HCT116 (cell line): ENCODE measurements at regions not wholly inside any gene's neighbourhood (a gene's known extent, or its start where the extent isn't known, plus 50 kb on each side); places are given as distances from the start of the nearest gene placed in this dataset.

Experiments
- ATAC-seq: fragments of 200-7000 bp; cut with Tn5 transposase; 2 replicates; pipeline ENCODE4 v1.9.1; 2020; ENCODE audit warnings: mild to moderate bottlenecking, moderate library complexity
- BruUV-seq: library from RNA; stranded (reverse); fragments of 400-500 nt; replicated peaks from 2 replicates; lab custom pipeline; 2021; lab: Mats Ljungman, UMichigan
- CTCF ChIA-PET: fragments of 300-600 bp; sonication (Branson Sonifier 250); formaldehyde crosslinking; loops from one replicate; lab custom pipeline; 2021; ENCODE audit warnings: antibody characterized with exemption; lab: Charles Lee
- POLR2A ChIA-PET: fragments of 300-600, 350-600 bp; sonication (Branson Sonifier 250); formaldehyde crosslinking; loops from one replicate; lab custom pipeline; 2021; ENCODE audit warnings: antibody characterized with exemption; lab: Charles Lee
- RAD21 ChIA-PET, 2 experiments: fragments of 300-600 bp; sonication (Branson Sonifier 250); formaldehyde crosslinking; loops; one replicate each; lab custom pipeline; 2023; ENCODE audit warnings: low total read pairs in 2 of 2; ENCODE audit not compliant: uncharacterized antibody in 2 of 2, unreplicated experiment in 2 of 2, low non-redundant PET in 1 of 2; lab: Charles Lee
- DNase-seq: peaks from one replicate; pipeline ENCODE4 v3.0.0-alpha.2; 2010; ENCODE audit warnings: low read depth, low spot score
- H2AFZ ChIP-seq: fragments of 200-600 bp; shearing (Covaris generic), sonication (generic); 2 replicates; pipeline ENCODE4 v1.6.1; 2017; ENCODE audit warnings: low read depth, mixed run types, mixed read lengths, antibody characterized with exemption, low read length; ENCODE audit not compliant: poor library complexity, severe bottlenecking
- H3K27ac ChIP-seq: 2 replicates; pipeline ENCODE4 v1.5.1; 2012; ENCODE audit warnings: low read depth, low read length
- H3K27me3 ChIP-seq: fragments of 200-600 bp; sonication (generic); 2 replicates; pipeline ENCODE4 v1.6.1; 2016; ENCODE audit warnings: mixed run types, low read length, mixed read lengths; ENCODE audit not compliant: insufficient read depth
- H3K36me3 ChIP-seq, 2 experiments: fragments of 200-500 bp in 1 of 2; fragments of 200-600 bp in 1 of 2; sonication (Bioruptor generic) in 1 of 2; sonication (generic) in 1 of 2; 2 replicates each; pipeline versions ENCODE4 v1.5.1 to v1.6.1; 2014 to 2016; ENCODE audit warnings: low read length in 2 of 2, inconsistent platforms in 1 of 2, mixed read lengths in 1 of 2, mixed run types in 1 of 2; ENCODE audit not compliant: insufficient read depth in 2 of 2, control insufficient read depth in 1 of 2
- H3K4me1 ChIP-seq, 2 experiments: fragments of 200-600 bp in 1 of 2; sonication (generic) in 1 of 2; 2 replicates each; pipeline versions ENCODE4 v1.5.1 to v1.6.1; 2012 to 2017; ENCODE audit warnings: low read length in 2 of 2, inconsistent platforms in 1 of 2, mild to moderate bottlenecking in 1 of 2, mixed read lengths in 1 of 2, mixed run types in 1 of 2, moderate library complexity in 1 of 2; ENCODE audit not compliant: insufficient read depth in 2 of 2, control insufficient read depth in 1 of 2
- H3K4me2 ChIP-seq: fragments of 200-600 bp; sonication (generic); 2 replicates; pipeline ENCODE4 v1.6.1; 2017; ENCODE audit warnings: mixed run types, low read length, mixed read lengths
- H3K4me3 ChIP-seq, 2 experiments: fragments of 200-600 bp in 1 of 2; sonication (generic) in 1 of 2; replicated peaks in 1 of 2; 2 replicates each; pipeline ENCODE4 v1.5.1; 2011 to 2016; ENCODE audit warnings: low read length in 2 of 2, control low read depth in 1 of 2, low read depth in 1 of 2, mild to moderate bottlenecking in 1 of 2, mixed read lengths in 1 of 2, mixed run types in 1 of 2
- H3K79me2 ChIP-seq: fragments of 200-600 bp; sonication (generic); 2 replicates; pipeline ENCODE4 v1.6.1; 2017; ENCODE audit warnings: mild to moderate bottlenecking, mixed run types, low read length, moderate library complexity, mixed read lengths; ENCODE audit not compliant: insufficient read depth
- H3K9ac ChIP-seq: fragments of 200-600 bp; sonication (generic); 2 replicates; pipeline ENCODE4 v1.6.1; 2016; ENCODE audit warnings: low read length, mixed read lengths
- H3K9me2 ChIP-seq: fragments of 200-600 bp; sonication (generic), shearing (Covaris generic); 2 replicates; pipeline ENCODE4 v1.6.1; 2017; ENCODE audit warnings: mixed run types, mild to moderate bottlenecking, moderate library complexity; ENCODE audit not compliant: insufficient read depth
- H3K9me3 ChIP-seq, 2 experiments: fragments of 200-500 bp in 1 of 2; fragments of 200-600 bp in 1 of 2; sonication (Bioruptor generic) in 1 of 2; sonication (generic) in 1 of 2; 2 replicates each; pipeline ENCODE4 v1.6.1; 2014 to 2017; ENCODE audit warnings: low read length in 2 of 2, mixed read lengths in 2 of 2, inconsistent platforms in 1 of 2, low read depth in 1 of 2, mild to moderate bottlenecking in 1 of 2, mixed run types in 1 of 2, moderate library complexity in 1 of 2; ENCODE audit not compliant: control insufficient read depth in 1 of 2, insufficient read depth in 1 of 2
- H4K20me1 ChIP-seq: fragments of 200-600 bp; sonication (generic), shearing (Covaris generic); 2 replicates; pipeline ENCODE4 v1.6.1; 2017; ENCODE audit warnings: mixed run types, mild to moderate bottlenecking, moderate library complexity; ENCODE audit not compliant: insufficient read depth
- EGR1 ChIP-seq: IDR thresholded peaks from 2 replicates; pipeline ENCODE4 v1.6.1; 2012; ENCODE audit warnings: low read depth
- FOSL1 ChIP-seq: IDR thresholded peaks from 2 replicates; pipeline ENCODE4 v1.6.1; 2012; ENCODE audit warnings: low read depth
- JUND ChIP-seq: IDR thresholded peaks from 2 replicates; pipeline ENCODE4 v1.6.1; 2012
- POLR2AphosphoS5 ChIP-seq: IDR thresholded peaks from 2 replicates; pipeline ENCODE4 v1.6.1; 2011; ENCODE audit warnings: mild to moderate bottlenecking, low read depth, low read length, moderate library complexity
- RAD21 ChIP-seq: IDR thresholded peaks from 2 replicates; pipeline ENCODE4 v1.6.1; 2012; ENCODE audit warnings: low read depth, mild to moderate bottlenecking
- SRF ChIP-seq: IDR thresholded peaks from 2 replicates; pipeline ENCODE4 v1.6.1; 2012; ENCODE audit warnings: low read depth
- TCF7L2 ChIP-seq: IDR thresholded peaks from 2 replicates; pipeline ENCODE4 v1.7.0; 2011; ENCODE audit warnings: borderline replicate concordance, inconsistent platforms; ENCODE audit not compliant: insufficient read depth, insufficient read length; ENCODE audit errors: extremely low read depth
- intact Hi-C: fragments of 100-400 bp; cut with micrococcal nuclease; formaldehyde crosslinking; loops from 2 replicates; pipeline ENCODE4 v1.10.0; 2022
- TF ChIP-seq, protein P1 (sequence below): IDR thresholded peaks from 2 replicates; pipeline ENCODE4 v1.6.1; 2011; ENCODE audit warnings: mild to moderate bottlenecking, low read length, moderate library complexity; ENCODE audit not compliant: insufficient replicate concordance; ENCODE audit errors: extremely low read depth
- TF ChIP-seq, protein P2 (sequence below), 3 experiments: fragments of 200-600 bp in 1 of 3; sonication (generic) in 1 of 3; IDR thresholded peaks in 2 of 3; conservative IDR thresholded peaks in 1 of 3; 2 replicates each; pipeline ENCODE4 v1.5.1; 2012 to 2017; ENCODE audit warnings: low read depth in 2 of 3, low read length in 2 of 3, antibody characterized with exemption in 1 of 3, borderline replicate concordance in 1 of 3, control low read depth in 1 of 3, mild to moderate bottlenecking in 1 of 3, mixed read lengths in 1 of 3, mixed run types in 1 of 3, moderate library complexity in 1 of 3; ENCODE audit not compliant: insufficient read depth in 1 of 3
- TF ChIP-seq, protein P3 (sequence below): IDR thresholded peaks from 2 replicates; pipeline ENCODE4 v1.6.1; 2012

DNA sequence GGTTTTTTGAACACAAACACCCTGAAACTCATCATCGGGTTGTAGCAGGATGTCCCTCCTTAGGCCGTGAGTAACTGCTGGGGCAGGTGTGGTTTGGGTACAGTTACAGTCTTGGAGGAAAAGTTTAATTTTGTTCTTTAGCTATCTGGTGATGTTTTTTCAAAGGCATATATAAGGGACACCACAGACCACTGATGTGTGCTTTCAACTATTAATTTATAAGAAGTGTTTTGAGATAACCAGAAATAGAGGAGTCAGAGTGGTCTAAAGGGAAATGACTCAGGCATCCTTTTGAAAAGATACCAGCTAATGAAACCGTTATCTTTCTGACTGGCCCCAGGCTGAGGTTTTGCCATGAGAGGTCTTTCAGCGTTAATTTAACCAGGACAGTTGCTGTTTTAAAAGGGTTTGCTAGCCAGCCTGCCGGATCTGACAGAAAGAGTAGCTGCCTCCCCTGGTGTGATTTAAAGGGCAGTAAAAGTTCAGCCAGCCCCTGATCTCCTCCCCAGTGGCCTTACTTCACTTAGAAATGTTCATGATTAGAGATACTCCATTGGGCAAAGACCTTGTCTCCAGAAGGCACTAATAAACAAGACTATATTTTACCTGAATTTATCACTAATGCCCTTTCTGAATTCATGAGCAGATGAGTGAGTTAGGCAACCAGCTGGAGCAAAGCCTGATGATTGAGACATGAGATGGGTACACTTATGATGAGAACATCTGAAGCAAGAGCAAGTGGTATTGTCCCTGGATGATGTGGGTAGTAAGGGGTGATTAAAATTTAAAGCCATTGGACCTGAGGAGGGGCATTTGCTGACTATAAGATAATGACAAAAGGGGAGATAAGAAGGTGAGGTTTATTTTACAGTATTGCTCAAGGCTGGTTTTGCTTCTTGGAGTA is 482.5 kb upstream of the TBL1XR1 start:
- ChIA-PET POLR2A (no interaction called here), RAD21 (no interaction called here), CTCF (no interaction called here)
- no TSS peak for BruUV-seq
- Histone ChIP-seq H3K9ac (no peak overlapping the region), H3K9me2 (no peaks in the 10 kb centered on the region), H3K4me1 (no peaks in the 10 kb centered on the region), H3K79me2 (no peaks in the 10 kb centered on the region), H3K9me3 (no peaks in the 10 kb centered on the region), H2AFZ (no peak overlapping the region), H3K27me3 (no peaks in the 10 kb centered on the region), H3K36me3 (no peaks in the 10 kb centered on the region), H3K4me3 (no peak overlapping the region), H3K27ac (no peak overlapping the region), H4K20me1 (no peaks in the 10 kb centered on the region), H3K4me2 (no peak overlapping the region)
- TF ChIP-seq RAD21: no peak
- no peak for TF ChIP-seq TCF7L2
- no peak for TF ChIP-seq POLR2AphosphoS5
- TF ChIP-seq, protein P1, sequence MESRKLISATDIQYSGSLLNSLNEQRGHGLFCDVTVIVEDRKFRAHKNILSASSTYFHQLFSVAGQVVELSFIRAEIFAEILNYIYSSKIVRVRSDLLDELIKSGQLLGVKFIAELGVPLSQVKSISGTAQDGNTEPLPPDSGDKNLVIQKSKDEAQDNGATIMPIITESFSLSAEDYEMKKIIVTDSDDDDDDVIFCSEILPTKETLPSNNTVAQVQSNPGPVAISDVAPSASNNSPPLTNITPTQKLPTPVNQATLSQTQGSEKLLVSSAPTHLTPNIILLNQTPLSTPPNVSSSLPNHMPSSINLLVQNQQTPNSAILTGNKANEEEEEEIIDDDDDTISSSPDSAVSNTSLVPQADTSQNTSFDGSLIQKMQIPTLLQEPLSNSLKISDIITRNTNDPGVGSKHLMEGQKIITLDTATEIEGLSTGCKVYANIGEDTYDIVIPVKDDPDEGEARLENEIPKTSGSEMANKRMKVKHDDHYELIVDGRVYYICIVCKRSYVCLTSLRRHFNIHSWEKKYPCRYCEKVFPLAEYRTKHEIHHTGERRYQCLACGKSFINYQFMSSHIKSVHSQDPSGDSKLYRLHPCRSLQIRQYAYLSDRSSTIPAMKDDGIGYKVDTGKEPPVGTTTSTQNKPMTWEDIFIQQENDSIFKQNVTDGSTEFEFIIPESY: no peak
- TF ChIP-seq FOSL1: no peak
- TF ChIP-seq, protein P2, sequence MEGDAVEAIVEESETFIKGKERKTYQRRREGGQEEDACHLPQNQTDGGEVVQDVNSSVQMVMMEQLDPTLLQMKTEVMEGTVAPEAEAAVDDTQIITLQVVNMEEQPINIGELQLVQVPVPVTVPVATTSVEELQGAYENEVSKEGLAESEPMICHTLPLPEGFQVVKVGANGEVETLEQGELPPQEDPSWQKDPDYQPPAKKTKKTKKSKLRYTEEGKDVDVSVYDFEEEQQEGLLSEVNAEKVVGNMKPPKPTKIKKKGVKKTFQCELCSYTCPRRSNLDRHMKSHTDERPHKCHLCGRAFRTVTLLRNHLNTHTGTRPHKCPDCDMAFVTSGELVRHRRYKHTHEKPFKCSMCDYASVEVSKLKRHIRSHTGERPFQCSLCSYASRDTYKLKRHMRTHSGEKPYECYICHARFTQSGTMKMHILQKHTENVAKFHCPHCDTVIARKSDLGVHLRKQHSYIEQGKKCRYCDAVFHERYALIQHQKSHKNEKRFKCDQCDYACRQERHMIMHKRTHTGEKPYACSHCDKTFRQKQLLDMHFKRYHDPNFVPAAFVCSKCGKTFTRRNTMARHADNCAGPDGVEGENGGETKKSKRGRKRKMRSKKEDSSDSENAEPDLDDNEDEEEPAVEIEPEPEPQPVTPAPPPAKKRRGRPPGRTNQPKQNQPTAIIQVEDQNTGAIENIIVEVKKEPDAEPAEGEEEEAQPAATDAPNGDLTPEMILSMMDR (IDR thresholded peaks at IDR 0.05 in 2 of 3, conservative IDR thresholded peaks at IDR 0.05 in 1 of 3; ENCODE audit: borderline replicate concordance in 1 of 3, insufficient read depth in 1 of 3, low read depth in 2 of 3, low read length in 2 of 3): no peak
- no peak for TF ChIP-seq JUND
- TF ChIP-seq EGR1: no peak
- TF ChIP-seq, protein P3, sequence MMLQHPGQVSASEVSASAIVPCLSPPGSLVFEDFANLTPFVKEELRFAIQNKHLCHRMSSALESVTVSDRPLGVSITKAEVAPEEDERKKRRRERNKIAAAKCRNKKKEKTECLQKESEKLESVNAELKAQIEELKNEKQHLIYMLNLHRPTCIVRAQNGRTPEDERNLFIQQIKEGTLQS: no peak
- no peak for TF ChIP-seq SRF
- DNase-seq: no peak
- intact Hi-C loops: no loop called here
- no peak for ATAC-seq
